ENCODE measurements at regions not wholly inside any gene's neighbourhood (a gene's known extent, or its start where the extent isn't known, plus 50 kb on each side); places are given as distances from the start of the nearest gene placed in this dataset.
"Not testable (repeated sequence)": the region's sequence is repeated elsewhere in the genome, so short reads cannot be mapped to it uniquely, and the experiment has no call there.

DNA sequence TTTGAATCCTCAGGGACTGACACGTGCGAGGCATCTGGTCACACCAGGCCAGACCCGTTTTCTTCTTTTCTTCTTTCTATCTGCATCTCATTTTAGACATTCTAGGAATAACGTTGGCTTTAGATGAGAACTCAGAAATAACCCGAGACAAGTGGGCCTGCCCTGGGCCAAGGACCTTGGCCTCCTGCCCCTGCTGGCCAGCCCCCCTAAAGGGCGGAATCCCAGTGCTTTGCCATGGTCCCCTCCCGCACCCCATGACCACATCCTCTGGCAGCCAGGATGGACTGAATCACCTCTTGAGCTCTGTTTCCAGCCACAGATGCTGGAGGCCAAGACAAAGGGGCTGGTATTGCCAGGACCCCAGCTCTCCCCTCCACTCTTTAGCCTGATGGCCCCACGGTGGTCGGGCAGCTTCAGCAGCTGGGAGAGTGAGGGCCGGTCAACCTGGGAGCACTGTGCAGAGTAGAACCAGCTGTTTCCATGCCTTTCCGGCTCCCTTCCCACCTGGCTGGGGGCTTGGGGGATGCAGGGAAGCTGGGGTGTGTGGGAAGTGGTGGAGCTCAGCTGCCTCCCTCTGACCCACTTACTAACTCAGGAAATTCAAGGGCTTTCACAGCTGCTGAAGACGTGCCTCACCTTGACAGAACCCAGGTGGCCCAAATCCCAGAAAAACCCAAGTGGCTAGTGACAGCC, 190.9 kb downstream of the FAM43A start:
- Mint-ChIP-seq H3K27ac (no peak overlapping the region), H3K9me3 (no peaks in the 10 kb centered on the region), H3K4me1 (ENCODE audit: low read depth) (peaks cover 11% of the 10 kb centered on the region), H3K36me3 (ENCODE audit: low read depth) (no peaks in the 10 kb centered on the region), H3K27me3 (ENCODE audit: low read depth) (no peaks in the 10 kb centered on the region), H3K4me3 (no peak overlapping the region)
- CTCF ChIA-PET, result no interaction called here
- intact Hi-C loops (cut with micrococcal nuclease), result no loop called here
- DNase-seq, result no peak

- Mint-ChIP-seq H3K4me1 (ENCODE audit: low read depth) (peaks cover 11% of the 10 kb centered on the region), H3K27me3 (ENCODE audit: low read depth) (no peaks in the 10 kb centered on the region), H3K9me3 (no peaks in the 10 kb centered on the region), H3K27ac (no peak overlapping the region), H3K4me3 (no peak overlapping the region), H3K36me3 (ENCODE audit: low read depth) (no peaks in the 10 kb centered on the region)
- intact Hi-C loops (cut with micrococcal nuclease), result no loop called here
- no peak for DNase-seq
- CTCF ChIA-PET, result no interaction called here
Measured at GRCh38 chr3:194877291-194878119, 191.8 kb downstream of the FAM43A start.

GRCh38 chr3:194879126-194879877, 193.6 kb downstream of the FAM43A start:
- CTCF ChIA-PET, result interaction anchor here (0.6 kb wide), 1 partner anchor 362 kb away, joined by 3 read pairs; no protein-coding TSS in a partner anchor
- Mint-ChIP-seq H3K27ac (no peak overlapping the region), H3K4me1 (ENCODE audit: low read depth) (peaks cover 11% of the 10 kb centered on the region), H3K36me3 (ENCODE audit: low read depth) (peaks cover 1% of the 10 kb centered on the region), H3K9me3 (peaks cover 5% of the 10 kb centered on the region), H3K27me3 (ENCODE audit: low read depth) (peaks cover 3% of the 10 kb centered on the region), H3K4me3 (no peak overlapping the region)
- intact Hi-C loops (cut with micrococcal nuclease), result no loop called here
- no peak for DNase-seq

- Mint-ChIP-seq H3K27ac (no peak overlapping the region), H3K4me3 (no peak overlapping the region), H3K36me3 (ENCODE audit: low read depth) (peaks cover 1% of the 10 kb centered on the region), H3K27me3 (ENCODE audit: low read depth) (peaks cover 3% of the 10 kb centered on the region), H3K9me3 (peaks cover 5% of the 10 kb centered on the region), H3K4me1 (ENCODE audit: low read depth) (peaks cover 11% of the 10 kb centered on the region)
- CTCF ChIA-PET, result interaction anchor here (1.3 kb wide), 1 partner anchor 193 kb away, joined by 3 read pairs; no protein-coding TSS in a partner anchor
- DNase-seq, result peak; percentile 23
- intact Hi-C loops (cut with micrococcal nuclease), result no loop called here
Measured at GRCh38 chr3:194879991-194880939, 194.6 kb downstream of the FAM43A start.

DNA sequence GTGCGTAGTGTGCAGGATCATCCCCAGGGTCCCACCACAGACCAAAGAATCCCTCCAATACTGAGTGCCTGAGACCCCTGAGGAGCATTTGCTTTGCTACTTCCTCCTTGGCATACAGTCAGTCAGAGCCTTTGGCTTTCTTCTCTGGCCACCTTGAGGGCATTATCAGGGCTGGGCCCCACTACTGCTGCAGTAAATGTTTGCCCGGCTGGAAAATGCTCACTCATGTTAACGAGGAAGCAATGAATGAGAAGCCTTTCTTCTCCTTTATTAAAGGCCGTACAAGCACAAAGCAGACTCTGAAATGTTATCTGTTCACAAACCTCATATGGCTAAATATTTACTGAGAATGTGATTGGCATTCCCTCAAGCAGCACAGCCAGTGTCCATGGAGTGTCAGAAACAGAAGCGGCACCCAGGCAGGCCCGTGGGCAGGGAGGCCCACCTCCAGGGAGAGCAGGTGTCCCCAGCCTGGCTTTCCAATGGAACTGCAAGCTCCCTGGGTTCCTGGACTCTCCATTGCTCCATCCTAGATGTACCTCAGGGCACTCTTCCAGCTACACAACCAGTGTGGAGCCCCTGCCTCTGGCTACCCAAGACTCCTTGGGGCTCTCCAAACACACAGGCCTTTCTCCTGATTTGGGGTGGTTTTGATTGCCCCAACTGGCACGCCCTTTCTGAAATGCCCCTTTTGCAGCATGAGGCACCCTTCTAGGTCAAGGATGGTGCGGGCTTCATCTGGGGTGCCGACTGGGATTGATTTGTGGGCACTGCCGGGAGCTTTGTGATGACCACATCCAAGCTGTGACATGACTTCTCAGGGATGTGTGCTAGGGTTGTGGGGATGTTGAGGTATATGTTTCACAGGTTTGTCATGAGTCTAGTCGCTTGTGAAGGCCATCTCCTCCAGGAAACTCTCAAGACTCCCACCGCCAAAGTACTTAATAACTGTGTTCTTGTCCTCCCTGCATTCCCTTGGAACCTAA, 195.6 kb downstream of the FAM43A start:
- Mint-ChIP-seq H3K4me3 (no peak overlapping the region), H3K36me3 (ENCODE audit: low read depth) (peaks cover 1% of the 10 kb centered on the region), H3K4me1 (ENCODE audit: low read depth) (peaks cover 11% of the 10 kb centered on the region), H3K9me3 (peaks cover 5% of the 10 kb centered on the region), H3K27ac (no peak overlapping the region), H3K27me3 (ENCODE audit: low read depth) (peaks cover 3% of the 10 kb centered on the region)
- intact Hi-C loops (cut with micrococcal nuclease), result no loop called here
- CTCF ChIA-PET, result interaction anchor here (1.3 kb wide), 1 partner anchor 194 kb away, joined by 3 read pairs; no protein-coding TSS in a partner anchor
- DNase-seq, result no peak

- Mint-ChIP-seq H3K9me3 (peaks cover 9% of the 10 kb centered on the region), H3K27ac (no peak overlapping the region), H3K4me1 (ENCODE audit: low read depth) (peaks cover 3% of the 10 kb centered on the region), H3K27me3 (ENCODE audit: low read depth) (peaks cover 5% of the 10 kb centered on the region), H3K4me3 (no peak overlapping the region), H3K36me3 (ENCODE audit: low read depth) (peaks cover 1% of the 10 kb centered on the region)
- no peak for DNase-seq
- intact Hi-C loops (cut with micrococcal nuclease), result no loop called here
- CTCF ChIA-PET, result no interaction called here
Measured at GRCh38 chr3:194884649-194885315, 199.1 kb downstream of the FAM43A start.

- intact Hi-C loops (cut with micrococcal nuclease), result no loop called here
Measured at GRCh38 chr3:194885766-194886165, 200.1 kb downstream of the FAM43A start.

DNA sequence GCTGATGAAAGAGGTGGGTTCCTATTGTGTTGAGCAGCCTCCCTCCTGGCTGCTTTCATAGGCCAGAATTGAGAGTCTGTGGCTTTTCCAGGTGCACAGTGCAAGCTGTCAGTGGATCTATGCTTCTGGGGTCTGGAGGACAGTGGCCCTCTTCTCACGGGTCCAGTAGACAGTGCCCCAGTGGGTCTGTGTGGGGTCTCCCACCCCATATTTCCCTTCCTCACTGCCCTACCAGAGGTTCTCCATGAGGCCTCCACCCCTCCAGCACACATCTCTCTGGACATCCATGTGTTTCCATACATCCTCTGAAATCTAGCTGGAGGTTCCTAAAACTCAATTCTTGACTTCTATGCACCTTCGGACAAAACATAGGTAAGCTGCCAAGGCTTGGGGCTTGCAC, 201.2 kb downstream of the FAM43A start:
- H3K27ac Mint-ChIP-seq, result no peak overlapping the region
- H3K9me3 Mint-ChIP-seq, result peaks cover 9% of the 10 kb centered on the region
- peaks cover 5% of the 10 kb centered on the region for H3K27me3 Mint-ChIP-seq (ENCODE audit: low read depth)
- intact Hi-C loops (cut with micrococcal nuclease), result no loop called here
- no peak overlapping the region for H3K4me3 Mint-ChIP-seq
- CTCF ChIA-PET, result no interaction called here
- no peak for DNase-seq
- H3K4me1 Mint-ChIP-seq (ENCODE audit: low read depth), result no peaks in the 10 kb centered on the region
- peaks cover 1% of the 10 kb centered on the region for H3K36me3 Mint-ChIP-seq (ENCODE audit: low read depth)

More at GRCh38 chr3:194885766-194886165, 200.1 kb downstream of the FAM43A start:
- DNase-seq, result no peak
- Mint-ChIP-seq H3K9me3 (peaks cover 9% of the 10 kb centered on the region), H3K27me3 (ENCODE audit: low read depth) (peaks cover 5% of the 10 kb centered on the region), H3K4me3 (no peak overlapping the region), H3K4me1 (ENCODE audit: low read depth) (no peaks in the 10 kb centered on the region), H3K27ac (no peak overlapping the region), H3K36me3 (ENCODE audit: low read depth) (peaks cover 1% of the 10 kb centered on the region)
- CTCF ChIA-PET, result no interaction called here

GRCh38 chr3:194888062-194888461, 202.4 kb downstream of the FAM43A start:
- not testable (repeated sequence) for DNase-seq

GRCh38 chr3:194888916-194889315, 203.2 kb downstream of the FAM43A start:
- no peak for DNase-seq
- Mint-ChIP-seq H3K36me3 (ENCODE audit: low read depth) (peaks cover 3% of the 10 kb centered on the region), H3K27me3 (ENCODE audit: low read depth) (peaks cover 8% of the 10 kb centered on the region), H3K4me3 (no peak overlapping the region), H3K27ac (no peak overlapping the region), H3K9me3 (peaks cover 12% of the 10 kb centered on the region), H3K4me1 (ENCODE audit: low read depth) (peaks cover 9% of the 10 kb centered on the region)
- CTCF ChIA-PET, result no interaction called here
- intact Hi-C loops (cut with micrococcal nuclease), result no loop called here

More at GRCh38 chr3:194888062-194888461, 202.4 kb downstream of the FAM43A start:
- H3K4me1 Mint-ChIP-seq (ENCODE audit: low read depth); H3K4me3 Mint-ChIP-seq; CTCF ChIA-PET; H3K27ac Mint-ChIP-seq; intact Hi-C loops (cut with micrococcal nuclease); H3K27me3 Mint-ChIP-seq (ENCODE audit: low read depth); H3K36me3 Mint-ChIP-seq (ENCODE audit: low read depth): not testable (repeated sequence)
- H3K9me3 Mint-ChIP-seq, result peaks cover 12% of the 10 kb centered on the region
